NCI-H345 treated with DMSO at 0.1 percent for 48 hours (cell line): ENCODE measurements at regions not wholly inside any gene's neighbourhood (a gene's known extent, or its start where the extent isn't known, plus 50 kb on each side); places are given as distances from the start of the nearest gene placed in this dataset.

ENCODE experiments used
- DNase-seq: peaks from one replicate; lab custom pipeline; 2025; ENCODE audit not compliant: unreplicated experiment; lab: John Stamatoyannopoulos, UW

DNA sequence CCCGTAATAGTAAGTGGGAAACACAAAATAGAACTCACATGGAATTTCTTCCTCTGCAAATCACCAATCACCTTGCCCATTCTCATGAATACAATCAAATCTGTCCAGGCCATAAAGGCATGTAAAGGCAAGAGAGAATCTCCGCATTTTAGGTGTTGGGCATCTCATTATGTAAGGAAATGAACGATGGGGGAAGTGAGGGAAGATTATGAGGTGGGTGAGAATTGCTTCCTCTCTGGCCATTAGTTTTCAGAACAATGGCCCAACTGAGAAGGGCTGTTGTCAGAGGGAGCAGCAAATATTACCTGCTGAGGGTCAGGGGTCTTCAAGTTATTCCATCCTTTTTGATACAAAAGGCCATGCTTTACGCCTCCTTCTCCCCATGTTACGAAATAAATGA lies 455.1 kb downstream of the ARHGEF28 start:
- DNase-seq, result no peak

GRCh38 chr5:74079971-74080556 lies 454.1 kb downstream of the ARHGEF28 start:
- DNase-seq, result no peak

DNA sequence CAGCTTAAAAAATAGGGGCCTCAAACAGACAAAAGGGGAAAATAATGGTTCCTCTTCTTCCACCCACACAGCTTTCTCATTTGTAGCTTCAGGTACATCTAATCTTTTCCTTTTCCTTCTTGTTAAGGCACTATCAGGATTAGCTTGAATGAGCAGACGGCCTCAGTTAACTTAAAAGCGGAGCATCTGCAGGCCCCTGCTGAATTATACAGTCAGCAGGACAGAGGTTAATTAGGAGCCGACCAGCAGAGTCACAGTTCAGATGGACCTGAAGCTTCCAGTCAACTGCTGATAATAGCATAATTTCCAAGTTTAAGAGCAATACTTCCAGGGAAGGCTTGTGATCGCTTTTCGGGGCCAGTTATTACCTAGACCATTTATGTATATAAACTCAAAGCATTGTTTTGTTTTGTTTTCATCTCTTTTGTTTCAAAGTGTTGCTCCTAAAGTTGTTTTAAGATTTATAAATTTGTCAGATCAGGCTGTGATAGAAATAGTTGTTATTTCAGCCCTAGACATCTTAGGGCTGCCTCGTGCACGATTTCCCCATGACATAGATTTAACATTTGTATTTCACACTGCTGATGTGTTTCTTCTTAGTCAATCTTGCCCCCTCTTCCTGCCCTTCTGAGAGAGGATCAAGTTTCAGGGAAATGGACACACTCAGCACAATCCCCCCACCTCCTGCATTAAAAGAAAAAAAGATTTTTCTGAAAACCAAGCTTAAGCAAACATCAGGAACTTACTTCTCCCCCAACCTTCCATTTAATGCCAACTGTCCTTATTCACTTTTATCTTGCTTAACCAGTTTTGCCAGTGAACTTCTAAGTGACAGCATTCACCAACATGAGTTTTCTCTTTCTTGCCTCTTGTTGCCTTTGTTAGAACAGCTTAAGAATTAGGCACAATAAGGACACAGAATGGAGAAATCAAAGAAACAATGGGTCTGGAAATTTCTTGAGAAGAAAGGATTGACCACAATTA lies 449.8 kb downstream of the ARHGEF28 start:
- no peak for DNase-seq

DNA sequence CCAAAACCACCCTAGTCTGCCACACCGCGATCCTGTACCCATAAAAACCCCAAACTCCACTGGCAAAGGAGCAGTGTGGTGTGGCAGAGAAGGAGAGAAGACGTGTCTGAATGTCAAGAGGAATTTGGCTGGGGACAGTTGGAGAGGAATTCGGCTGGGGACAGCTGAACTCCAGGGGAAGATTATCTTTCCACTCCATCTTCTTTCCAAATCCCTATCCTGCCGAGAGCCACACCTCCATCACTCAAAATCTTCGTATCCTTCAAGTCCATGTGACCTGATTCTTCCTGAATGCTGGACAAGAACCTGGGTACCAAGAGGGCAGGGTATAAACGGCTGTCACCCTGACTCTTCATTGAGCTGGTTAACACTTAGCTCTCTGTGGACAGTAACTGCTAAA lies 448.1 kb downstream of the ARHGEF28 start:
- DNase-seq, result no peak

DNA sequence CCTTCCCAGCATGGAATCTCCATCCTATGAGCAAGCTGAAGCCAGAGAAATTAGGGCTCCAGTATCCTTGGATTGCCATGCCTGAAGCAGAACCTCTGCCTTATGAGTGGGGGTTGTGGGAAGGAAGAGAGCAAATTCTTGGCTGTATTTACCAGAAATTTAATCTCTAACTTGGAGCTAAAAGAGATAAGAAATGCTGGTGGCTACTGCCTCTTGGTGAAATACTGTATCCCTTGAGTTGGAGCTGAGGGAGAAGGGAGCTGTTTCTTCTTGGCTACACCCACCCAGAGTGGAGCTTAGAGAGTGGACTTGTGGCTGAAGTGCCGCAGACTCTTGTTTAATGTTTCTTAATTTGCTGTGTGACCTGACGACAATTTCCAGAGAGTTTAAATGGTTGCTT lies 447.3 kb downstream of the ARHGEF28 start:
- DNase-seq, result no peak

- no peak for DNase-seq
These were observed 446.6 kb downstream of the ARHGEF28 start for GRCh38 chr5:74072646-74073045.

GRCh38 chr5:74070766-74071165 lies 444.8 kb downstream of the ARHGEF28 start:
- no peak for DNase-seq

DNA sequence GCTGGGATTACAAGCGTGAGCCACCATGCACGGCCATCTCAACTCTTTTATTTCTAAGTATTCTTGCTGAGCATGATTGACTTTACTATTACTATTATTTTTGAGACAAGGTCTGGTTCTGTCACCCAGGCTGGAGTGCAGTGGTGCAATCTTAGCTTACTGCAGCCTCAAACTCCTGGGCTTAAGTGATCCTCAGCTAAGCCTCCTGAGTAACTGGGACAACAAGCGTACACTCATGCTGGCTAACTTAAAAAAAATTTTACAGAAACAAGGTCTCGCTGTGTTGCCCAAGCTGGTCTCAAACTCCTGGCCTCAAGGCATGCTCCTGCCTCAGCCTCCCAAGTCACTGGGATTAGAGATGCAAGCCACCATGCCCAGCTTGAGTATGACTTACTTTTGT lies 443.7 kb downstream of the ARHGEF28 start:
- no peak for DNase-seq

- no peak for DNase-seq
These were observed 441.9 kb downstream of the ARHGEF28 start for GRCh38 chr5:74067748-74068541.

DNA sequence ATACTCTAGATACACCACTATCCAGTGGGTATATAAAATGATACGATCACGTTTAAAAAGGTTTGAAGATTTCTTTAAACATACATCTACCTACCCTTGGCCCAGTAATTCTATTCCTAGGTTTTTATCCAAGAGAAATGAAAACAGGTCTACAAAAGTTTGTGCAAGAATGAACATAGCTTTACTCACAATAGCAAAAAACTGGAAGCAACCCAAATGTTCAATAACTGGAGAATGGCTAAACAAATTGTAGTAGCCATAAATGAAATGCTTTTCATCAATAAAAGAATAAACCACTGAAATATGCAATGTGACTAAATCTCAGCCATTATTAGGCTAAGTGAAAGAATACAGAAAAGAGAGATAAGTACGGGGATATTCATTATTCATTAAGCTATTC lies 438.9 kb downstream of the ARHGEF28 start:
- no peak for DNase-seq

DNA sequence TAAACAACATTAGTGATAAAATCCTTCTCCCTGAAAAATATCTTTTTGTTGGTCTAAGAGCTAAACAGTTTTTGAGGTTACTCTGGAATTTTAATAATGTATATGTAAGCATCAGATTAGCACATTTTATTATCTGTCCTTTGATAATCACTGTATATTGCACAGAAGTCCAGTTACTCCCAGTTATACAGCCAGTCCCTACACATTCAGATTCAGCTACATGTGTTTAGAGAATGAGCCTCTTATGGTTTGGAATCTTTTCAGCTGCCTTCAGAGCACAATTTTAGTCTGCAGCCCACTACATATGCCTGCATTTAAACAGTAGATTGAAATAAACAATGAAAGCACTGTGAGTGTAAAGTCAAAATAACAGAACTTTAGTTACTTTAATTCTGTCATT lies 438.2 kb downstream of the ARHGEF28 start:
- no peak for DNase-seq

- no peak for DNase-seq
These were observed 437.8 kb downstream of the ARHGEF28 start for GRCh38 chr5:74063821-74064220.

DNA sequence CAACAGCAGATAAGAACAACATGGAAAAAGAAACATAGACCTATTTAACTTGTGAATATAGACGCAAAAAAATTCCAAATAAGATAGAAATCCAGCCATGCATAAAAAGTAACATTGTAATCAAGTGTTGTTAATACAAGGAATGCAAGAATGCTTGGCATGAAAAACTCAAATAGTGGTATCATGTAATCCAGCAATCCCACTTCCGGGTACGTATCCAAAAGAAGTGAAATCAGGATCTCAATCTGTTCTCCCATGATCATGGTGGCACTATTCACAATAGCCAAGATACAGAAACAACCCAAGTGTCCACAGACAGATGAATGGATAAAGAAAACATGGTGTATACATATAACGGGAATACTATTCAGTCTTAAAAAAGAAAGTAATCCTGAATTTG lies 437.4 kb downstream of the ARHGEF28 start:
- DNase-seq, result no peak

- no peak for DNase-seq
These were observed 435.3 kb downstream of the ARHGEF28 start for GRCh38 chr5:74061292-74061691.

DNA sequence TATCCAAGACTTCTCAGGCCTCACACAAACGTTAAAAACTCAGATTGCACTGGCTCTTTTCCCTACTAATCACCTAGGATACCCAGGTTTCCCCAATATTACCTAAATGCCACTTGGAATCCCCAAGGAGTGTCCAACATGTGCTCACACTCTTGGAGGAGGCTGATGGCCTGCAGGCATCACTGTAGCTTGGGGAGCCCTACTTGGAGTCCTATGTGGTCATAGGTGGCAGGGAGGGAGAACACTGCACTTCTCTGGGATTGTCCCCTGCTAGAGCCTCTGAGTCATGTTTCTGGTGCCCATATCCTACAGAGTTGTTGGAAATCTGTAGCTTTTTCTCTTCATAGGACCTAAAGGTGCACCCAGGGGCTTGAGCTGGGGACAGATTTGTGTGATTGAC lies 433.7 kb downstream of the ARHGEF28 start:
- no peak for DNase-seq

DNA sequence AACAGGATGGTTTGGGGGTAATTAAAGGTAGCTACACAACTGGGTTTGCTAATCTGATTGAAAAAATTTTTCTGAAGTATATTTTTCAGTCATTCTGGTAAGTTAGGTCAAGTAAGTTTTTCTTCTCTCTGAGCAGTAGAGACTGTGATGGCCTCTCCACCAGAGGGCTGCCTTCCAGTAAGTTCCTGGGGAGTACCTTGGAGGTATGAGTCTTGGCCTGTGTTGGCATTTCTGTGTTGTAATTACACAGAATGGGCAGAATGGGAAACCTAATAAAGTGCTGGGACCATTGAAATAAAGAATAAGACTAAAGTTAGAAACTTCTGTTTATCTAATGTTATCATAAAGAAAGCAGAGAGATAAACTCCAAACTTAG lies 430.8 kb downstream of the ARHGEF28 start:
- DNase-seq, result no peak

DNA sequence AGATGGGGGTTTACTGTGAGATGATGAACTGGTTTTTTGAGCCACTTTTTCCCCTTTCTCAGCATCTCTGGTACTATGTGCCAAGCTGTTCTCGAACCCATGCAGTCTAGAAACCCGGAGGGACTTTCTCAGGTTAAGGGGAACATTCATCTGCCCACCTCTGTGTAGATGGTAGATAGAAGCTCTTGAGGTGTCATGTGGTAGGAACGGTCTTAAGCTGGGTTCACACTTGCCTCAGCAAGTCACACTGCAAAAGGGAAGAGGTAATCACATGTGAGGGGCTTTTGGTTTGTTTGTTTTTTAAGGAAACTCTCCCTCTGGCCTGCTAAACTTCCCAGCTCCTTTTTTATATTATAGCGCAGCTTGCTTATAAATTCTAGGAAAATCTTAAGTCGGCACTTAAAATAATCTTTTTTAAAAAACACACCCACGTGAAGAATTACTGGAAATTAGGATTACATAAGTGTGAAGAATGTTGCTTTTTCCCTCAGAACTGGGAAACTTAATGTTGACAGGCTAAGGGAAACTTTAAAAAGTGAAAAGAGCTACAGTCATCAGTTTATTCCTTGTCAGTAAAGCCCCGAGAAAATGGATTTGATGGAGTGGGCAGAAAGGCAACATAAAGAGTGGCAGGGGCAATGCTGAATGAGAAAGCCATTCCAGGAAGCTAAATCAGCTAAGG lies 430.3 kb downstream of the ARHGEF28 start:
- DNase-seq, result no peak

- DNase-seq, result no peak
These were observed 429.6 kb downstream of the ARHGEF28 start for GRCh38 chr5:74055486-74056106.

DNA sequence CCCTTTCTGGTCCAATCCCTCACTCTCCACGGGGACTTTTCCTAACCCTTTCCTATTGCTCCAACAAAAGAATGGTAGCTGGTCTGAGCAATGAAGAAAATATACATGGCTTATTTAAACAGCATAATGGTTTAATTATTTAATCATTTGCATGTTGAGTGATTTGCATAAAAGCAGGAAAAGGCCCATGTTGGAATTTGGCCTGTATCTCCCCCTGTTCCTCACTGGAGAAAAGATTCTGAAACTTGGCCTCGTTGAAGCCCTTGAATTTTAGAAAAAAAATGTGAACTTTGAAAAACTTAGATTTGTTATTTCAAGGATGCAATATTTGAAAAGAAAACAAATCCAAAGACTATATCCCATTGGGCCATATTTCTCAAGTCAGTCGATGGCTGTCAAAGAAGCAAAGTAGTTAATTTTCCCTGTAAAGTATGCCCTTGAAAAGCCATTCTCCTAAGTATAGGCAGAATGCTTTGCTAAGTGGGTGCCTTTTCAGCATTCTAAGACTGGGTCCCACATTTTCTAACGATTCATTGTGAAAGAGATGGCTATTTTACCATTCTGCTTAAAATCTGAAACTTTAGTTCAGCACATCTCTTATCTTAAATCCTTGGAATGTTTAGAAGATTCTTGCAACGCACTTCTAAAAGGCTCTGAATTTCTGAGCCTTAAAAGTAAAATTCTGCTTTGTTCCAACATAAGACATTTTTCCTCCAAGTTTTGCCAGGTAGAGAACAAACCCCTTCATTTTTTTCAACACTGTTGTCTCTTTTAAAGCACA lies 428.8 kb downstream of the ARHGEF28 start:
- DNase-seq, result no peak

DNA sequence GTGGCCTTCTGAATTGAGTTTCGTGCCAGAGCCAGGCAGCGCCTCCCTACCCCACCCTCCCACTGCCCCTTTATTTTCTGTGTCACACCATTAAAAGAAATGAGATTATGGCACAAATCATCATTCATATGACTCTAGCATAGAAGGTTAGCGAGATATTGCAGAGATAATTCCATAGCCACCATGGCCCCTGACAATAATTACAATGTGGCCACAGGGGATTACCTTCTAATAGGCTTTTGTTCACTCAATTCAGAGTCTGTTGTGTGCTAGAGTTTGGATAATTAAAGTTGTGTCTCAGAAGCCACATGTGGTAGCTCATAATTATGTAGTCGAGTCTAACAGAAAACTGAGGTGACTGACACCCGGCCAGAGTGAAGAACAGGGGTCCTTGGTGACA lies 428.1 kb downstream of the ARHGEF28 start:
- no peak for DNase-seq
